CD1c-positive myeloid dendritic cell (primary cell): ENCODE measurements at regions not wholly inside any gene's neighbourhood (a gene's known extent, or its start where the extent isn't known, plus 50 kb on each side); places are given as distances from the start of the nearest gene placed in this dataset.
"Not testable (repeated sequence)": the region's sequence is repeated elsewhere in the genome, so short reads cannot be mapped to it uniquely, and the experiment has no call there.

Source experiments
- DNase-seq: peaks from one replicate; pipeline ENCODE4 v3.0.0-alpha.2; 2016; ENCODE audit errors: extremely low spot score

DNA sequence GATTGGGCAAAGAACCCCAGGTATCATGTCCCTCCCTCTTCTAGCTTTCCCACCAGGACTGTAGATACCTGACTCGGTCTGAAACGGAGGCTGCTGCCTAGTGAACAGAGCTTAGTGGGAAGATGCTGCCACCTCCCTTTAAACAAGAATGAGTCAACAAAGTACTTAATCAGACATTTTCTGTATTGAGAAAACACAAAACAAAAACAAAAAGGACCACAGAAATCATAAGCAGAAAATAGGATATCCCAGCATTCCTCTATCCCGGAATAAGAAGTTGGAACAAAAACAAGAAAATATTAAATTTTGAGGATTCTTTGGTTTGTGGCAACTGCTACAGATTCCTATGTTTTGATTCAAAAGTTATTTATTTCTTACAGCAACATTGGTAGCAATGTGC, 51.7 kb upstream of the COL8A1 start:
- no peak for DNase-seq

DNA sequence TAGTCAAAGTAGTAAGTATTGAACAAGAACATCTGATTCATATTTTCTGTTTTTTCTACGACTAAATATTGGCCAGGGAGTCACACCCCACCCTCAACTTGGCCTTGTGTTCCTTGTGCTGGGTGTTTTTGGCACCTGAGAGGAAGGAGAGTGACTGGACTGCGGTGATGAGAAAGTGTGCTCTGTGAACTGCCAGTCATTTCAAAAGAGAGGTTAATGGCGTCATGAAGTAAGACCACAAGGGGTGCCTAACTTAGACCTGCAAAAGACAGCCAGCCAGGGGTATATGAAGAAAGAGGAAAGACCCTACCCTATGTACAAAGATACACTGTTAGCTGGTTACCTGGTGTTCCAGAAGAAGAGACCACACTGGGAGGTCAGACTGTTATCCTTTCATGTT, 58.4 kb upstream of the COL8A1 start:
- no peak for DNase-seq

DNA sequence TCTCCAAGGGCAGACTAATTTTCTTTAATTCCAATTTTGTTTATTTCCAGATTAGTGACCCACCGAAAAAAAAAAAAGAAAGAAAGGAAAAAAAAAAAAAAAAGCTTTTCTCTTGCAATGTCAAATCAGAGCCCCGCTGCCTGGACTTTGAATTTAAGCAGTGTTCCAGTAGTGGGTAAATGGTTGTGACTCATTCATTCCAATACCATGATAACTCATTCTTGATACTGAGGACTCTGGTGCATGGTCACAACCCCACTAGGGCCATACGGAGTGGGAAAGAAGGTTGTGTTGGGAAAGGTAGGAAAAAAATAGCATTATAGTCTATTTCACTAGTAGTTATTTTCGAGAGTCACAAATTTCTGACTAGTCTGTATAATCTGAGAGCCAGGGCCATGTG, 59.1 kb upstream of the COL8A1 start:
- no peak for DNase-seq

- DNase-seq = no peak
Observed at GRCh38 chr3:99578339-99578970, 59.9 kb upstream of the COL8A1 start.

DNA sequence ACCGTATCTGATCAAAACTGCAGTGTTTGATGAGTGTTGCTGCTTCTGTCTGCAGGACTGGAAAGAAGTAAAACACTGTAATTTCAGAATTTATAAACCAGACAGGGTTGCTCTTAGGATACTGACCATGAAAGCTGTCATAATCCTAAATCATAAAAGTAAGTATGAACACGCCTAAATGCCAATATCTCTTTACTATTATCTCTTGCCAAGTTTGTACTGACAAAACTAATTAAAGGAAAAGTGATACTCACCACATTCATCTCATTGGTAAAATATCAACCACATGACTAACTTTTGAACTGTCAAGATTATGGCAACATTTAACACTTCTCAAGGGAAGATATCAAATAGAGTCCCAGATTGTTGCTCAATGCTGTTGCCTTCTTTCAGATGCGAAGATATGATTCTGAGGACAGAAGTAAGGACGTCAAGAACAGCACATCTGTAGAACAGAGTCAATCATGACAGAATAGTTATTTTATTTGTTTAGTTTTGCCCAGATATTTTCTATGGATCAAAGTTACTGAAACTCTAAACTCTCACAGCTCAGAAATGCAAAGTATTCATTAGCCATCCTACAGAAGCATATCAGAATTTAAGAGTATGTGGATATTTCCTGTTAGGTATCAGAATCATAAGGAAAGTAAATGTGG, 61.4 kb upstream of the COL8A1 start:
- no peak for DNase-seq

GRCh38 chr3:99575683-99576082, 62.7 kb upstream of the COL8A1 start:
- no peak for DNase-seq

DNA sequence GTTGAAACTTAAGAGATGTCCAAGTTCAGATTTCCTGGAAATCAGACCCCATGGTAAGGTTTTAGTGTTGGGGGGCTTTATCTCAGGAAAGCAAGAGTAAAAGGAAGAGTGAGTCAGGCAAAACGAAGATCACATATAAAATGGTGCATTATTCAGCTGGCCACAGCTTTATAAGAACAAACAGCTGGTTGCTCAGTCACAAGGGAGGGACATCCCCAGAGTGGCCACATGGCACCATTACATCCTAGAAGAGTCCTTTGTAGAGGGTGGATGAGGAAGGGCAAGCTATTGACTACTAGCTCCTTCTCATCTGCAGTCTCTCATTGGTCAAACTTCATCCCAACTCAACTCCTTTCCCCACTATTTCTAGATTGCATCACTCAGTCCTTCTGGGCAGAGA, 68.3 kb upstream of the COL8A1 start:
- DNase-seq = no peak

GRCh38 chr3:99568663-99569335, 69.6 kb upstream of the COL8A1 start:
- no peak for DNase-seq

GRCh38 chr3:99565331-99565730, 73.1 kb upstream of the COL8A1 start:
- DNase-seq = no peak

DNA sequence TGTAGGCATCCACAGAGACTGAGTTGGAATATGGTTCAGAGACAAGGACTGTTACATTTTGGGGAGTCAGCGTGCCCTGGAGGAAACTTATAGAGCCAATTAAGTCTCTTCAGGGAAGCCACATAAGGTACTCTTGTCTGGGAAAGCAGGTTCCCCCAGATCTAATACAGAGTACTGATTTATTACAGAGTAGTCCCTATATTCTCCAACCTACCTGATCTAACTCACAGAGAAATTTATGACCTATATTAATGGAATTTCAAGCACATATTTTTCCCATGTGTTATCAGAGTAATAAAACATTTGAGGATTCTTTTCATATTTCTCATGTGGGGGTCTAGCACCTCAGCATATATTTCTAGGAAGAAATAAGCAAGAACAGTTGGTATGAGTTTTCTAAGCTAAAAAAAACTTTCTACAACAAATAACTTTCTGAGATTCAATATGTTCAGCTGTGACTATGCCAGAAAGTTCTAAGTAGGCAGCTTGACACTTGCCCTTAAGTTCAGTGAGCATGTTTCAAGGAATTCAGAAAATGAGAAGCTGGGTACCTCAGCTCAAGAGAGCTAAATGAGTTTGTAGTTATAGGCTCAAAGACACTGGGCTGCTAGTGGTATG, 75.3 kb upstream of the COL8A1 start:
- no peak for DNase-seq

GRCh38 chr3:99562138-99562537, 76.3 kb upstream of the COL8A1 start:
- no peak for DNase-seq

DNA sequence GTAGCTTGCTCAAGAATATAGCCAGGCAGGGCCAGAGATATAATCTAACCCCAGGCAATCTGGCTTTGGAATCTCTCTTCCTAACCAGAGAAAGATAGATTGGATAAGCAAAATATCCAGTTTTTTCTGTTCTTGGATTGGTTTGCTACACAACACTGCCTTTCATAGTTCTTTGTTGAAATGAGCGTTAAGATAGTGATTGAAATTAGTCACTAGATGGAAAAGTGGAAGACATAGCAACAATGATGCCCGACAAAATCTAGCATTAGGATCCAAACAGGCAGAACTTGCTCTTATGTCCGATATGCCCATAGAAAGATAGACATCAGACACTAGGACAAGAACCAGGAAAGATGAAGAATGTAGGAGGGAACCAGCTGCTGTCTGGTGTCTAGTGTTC, 77.3 kb upstream of the COL8A1 start:
- no peak for DNase-seq

DNA sequence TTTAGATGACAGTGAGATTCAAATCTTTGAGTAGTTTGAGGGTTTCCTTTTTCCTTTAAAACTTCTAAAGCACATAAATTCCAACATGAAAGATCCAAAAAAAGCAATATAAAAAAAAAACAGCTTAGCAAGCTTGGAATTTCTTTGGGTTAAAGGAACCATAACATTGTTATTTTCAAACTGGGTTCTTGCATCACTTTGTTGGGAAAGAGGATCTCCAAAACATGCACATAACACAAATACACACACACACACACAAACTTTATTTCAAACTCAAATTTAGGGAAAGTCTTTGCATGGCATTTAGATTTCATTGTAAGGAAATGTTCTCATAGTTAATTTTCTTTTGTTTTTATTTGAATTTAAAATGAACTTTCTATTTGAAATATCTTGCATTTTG, 79.2 kb upstream of the COL8A1 start:
- no peak for DNase-seq

DNA sequence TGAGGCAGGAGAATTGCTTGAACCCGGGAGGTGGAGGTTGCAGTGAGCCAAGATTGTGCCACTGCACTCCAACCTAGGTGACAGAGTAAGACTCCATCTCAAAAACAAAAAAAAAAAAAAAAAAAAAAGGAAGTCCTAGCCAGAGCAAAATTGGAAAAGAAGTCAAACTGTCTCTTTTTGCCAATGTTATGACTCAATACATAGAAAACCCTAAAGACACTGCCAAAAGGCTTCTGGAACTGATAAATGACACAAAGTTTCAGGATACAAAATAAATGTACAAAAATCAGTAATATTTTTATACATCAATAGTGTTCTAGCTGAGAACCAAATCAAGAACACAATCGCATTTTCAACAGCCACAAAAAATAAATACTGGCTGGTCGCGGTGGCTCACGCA, 82.5 kb upstream of the COL8A1 start:
- DNase-seq = not testable (repeated sequence)

- DNase-seq = no peak
Observed at GRCh38 chr3:99551520-99551919, 86.9 kb upstream of the COL8A1 start.

DNA sequence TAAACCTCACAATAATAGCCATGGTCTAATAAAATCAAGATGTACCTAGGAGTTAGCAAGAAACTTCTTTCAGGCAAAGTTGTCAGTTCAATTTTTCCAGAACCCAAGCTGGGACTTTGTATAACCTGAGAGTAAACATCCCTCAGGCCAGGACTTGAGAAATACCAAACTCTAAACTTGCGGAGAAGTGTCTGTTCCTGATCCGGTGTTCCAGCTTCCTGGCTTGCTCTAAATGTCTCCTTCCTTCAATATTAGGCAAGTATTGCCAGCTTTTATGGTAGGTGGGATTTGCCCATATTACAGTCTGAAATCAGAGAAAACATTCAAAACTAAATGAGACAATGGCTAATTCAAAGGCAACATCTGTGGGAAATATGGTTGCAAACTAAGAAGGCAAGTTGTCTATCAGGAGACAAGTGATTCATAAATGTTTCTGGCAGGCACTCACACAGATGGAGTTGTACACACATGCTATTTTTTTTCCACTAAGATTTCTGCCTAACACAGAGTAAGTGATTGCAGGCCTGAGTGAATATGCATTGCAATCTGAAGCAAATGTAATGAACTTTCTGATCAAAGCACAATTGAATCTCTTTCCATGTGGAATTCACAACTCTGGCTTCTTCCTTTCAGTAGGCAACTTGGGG, 88.3 kb upstream of the COL8A1 start:
- DNase-seq = no peak

DNA sequence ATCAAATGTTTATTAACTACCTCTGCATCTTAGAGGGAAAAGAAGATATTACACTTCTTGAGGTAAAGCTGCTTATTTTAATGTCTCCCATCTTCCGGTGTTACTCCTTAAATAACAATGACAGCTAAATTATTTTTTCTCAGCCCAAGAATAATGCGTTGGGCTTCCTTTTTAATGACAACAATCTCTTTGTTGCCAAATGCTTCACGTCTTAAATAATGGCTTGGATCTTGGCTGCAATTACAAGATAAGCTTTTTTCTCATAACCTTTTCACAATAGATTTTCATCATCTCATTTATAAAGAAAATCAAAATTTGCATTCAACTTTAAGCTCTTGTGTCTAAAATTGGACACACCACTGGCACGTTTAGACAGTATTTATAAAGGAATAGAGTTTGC, 89.2 kb upstream of the COL8A1 start:
- DNase-seq = no peak

DNA sequence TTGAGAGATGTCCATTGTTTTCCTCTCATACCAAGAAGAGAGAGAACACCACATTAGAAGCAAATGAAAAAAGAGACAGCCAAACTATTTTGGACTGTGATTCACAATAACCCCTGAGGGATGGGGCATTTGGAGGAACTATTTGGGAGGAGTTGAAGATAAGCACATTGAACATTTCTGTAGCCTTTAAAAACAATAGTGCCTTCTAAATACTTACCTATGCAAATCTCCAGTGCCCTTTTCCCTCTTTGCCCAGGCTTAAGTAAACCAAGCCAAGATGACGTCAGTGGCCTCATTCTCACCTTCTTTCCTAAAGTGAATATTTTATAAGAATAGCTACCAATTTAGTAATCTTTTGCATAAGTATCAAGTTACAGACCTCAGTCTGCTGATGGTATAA, 89.7 kb upstream of the COL8A1 start:
- no peak for DNase-seq

DNA sequence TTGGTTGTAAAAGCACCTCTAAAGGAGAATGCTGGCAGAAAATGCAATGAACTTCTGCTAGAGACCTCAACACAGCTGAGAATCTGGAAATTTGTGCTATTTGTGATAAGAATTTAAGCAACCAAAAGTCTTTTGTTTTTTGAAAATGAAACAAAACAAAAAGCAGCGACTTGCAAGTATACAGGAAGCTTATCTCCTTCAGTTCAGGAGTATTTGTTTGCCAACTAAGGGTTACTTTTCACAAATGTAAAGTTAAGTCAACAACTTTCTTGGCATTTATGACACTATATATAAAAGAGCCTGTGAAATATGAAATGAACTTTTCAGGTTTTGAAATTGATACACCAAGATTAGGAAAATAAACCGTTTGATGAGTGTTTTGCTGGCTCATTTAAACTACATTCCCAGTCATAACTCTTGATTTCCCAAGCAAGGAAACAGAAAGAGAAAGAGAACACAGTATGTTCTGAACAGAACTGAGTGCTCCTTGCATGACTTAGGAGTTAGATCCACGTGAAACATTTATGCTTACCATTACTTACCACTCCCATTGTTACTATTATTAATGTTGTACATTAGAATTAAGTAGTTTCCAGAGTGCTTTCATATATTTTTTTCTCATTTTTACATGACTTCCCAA, 92.3 kb upstream of the COL8A1 start:
- no peak for DNase-seq

GRCh38 chr3:99544786-99545281, 93.6 kb upstream of the COL8A1 start:
- DNase-seq = no peak

GRCh38 chr3:99543796-99544195, 94.6 kb upstream of the COL8A1 start:
- DNase-seq = no peak
